ENCODE measurements at regions not wholly inside any gene's neighbourhood (a gene's known extent, or its start where the extent isn't known, plus 50 kb on each side); places are given as distances from the start of the nearest gene placed in this dataset.
A peak's percentile ranks its signal among the peaks of the same experiment; 100 is the strongest.

- Histone ChIP-seq H3K4me3 (ENCODE audit: low read length in 2 of 2) (no peak overlapping the region), H3K4me1 (ENCODE audit: control insufficient read depth in 2 of 2, insufficient read depth in 1 of 2, low read depth in 1 of 2, low read length in 2 of 2) (peaks cover 0 to 2% of the 10 kb centered on the region in 2 donors), H4K91ac (ENCODE audit: low read depth, low read length, poor library complexity) (no peak overlapping the region), H3K18ac (ENCODE audit: low read length) (no peak overlapping the region), H2BK15ac (ENCODE audit: low read length) (no peak overlapping the region), H3K27me3 (ENCODE audit: control insufficient read depth in 3 of 3, insufficient read depth in 3 of 3, low read depth in 1 of 3, low read length in 3 of 3) (peaks cover 0 to 2% (median 0%) of the 10 kb centered on the region in 3 experiments), H3K9me3 (replicated peaks in 1 of 2; ENCODE audit: control insufficient read depth in 2 of 2, insufficient read depth in 1 of 2, low read depth in 1 of 2, low read length in 2 of 2) (peaks cover 0 to 4% of the 10 kb centered on the region in 2 donors), H2AK5ac (ENCODE audit: low read depth, low read length) (no peak overlapping the region), H4K8ac (ENCODE audit: low read depth, low read length) (no peak overlapping the region), H3K9ac (ENCODE audit: low read depth, low read length, poor library complexity) (no peak overlapping the region), H3K4ac (ENCODE audit: low read length) (no peak overlapping the region), H3K79me1 (ENCODE audit: low read depth, low read length) (no peaks in the 10 kb centered on the region), H2BK12ac (ENCODE audit: low read length) (no peak overlapping the region), H3K36me3 (replicated peaks in 1 of 2; ENCODE audit: control insufficient read depth in 2 of 2, insufficient read depth in 2 of 2, low read length in 2 of 2) (peaks cover 0 to 2% of the 10 kb centered on the region in 2 donors), H3K27ac (replicated peaks; ENCODE audit: low read length) (no peak overlapping the region), H3K14ac (ENCODE audit: low read length) (peak overlapping the region; percentile 38), H3K23ac (ENCODE audit: low read depth, low read length, poor library complexity) (no peak overlapping the region), H2BK120ac (ENCODE audit: low read depth, low read length) (no peak overlapping the region), H3K4me2 (ENCODE audit: insufficient read depth, low read length, poor library complexity, severe bottlenecking) (no peak overlapping the region), H2AFZ (ENCODE audit: low read length) (no peak overlapping the region), H2BK5ac (ENCODE audit: low read length) (no peak overlapping the region)
- WGBS, 2 donors (ENCODE audit: extremely low coverage in 2 of 2, insufficient read length in 2 of 2, insufficient replicate concordance in 1 of 2) = no CpG with 5 or more reads among the region's 6 CpGs
- DNase-seq (ENCODE audit: low spot score) = no peak
Measured at GRCh38 chr10:2494399-2494798, 572.9 kb upstream of the PFKP start.

- Histone ChIP-seq H2AFZ (ENCODE audit: low read length) (no peak overlapping the region), H4K91ac (ENCODE audit: low read depth, low read length, poor library complexity) (no peak overlapping the region), H3K36me3 (replicated peaks in 1 of 2; ENCODE audit: control insufficient read depth in 2 of 2, insufficient read depth in 2 of 2, low read length in 2 of 2) (peaks cover 0 to 2% of the 10 kb centered on the region in 2 donors), H2BK12ac (ENCODE audit: low read length) (no peak overlapping the region), H3K9me3 (replicated peaks in 1 of 2; ENCODE audit: control insufficient read depth in 2 of 2, insufficient read depth in 1 of 2, low read depth in 1 of 2, low read length in 2 of 2) (peaks cover 0 to 3% of the 10 kb centered on the region in 2 donors), H2AK5ac (ENCODE audit: low read depth, low read length) (no peak overlapping the region), H3K79me1 (ENCODE audit: low read depth, low read length) (no peaks in the 10 kb centered on the region), H3K14ac (ENCODE audit: low read length) (no peak overlapping the region), H3K4me2 (ENCODE audit: insufficient read depth, low read length, poor library complexity, severe bottlenecking) (no peak overlapping the region), H3K4me1 (ENCODE audit: control insufficient read depth in 2 of 2, insufficient read depth in 1 of 2, low read depth in 1 of 2, low read length in 2 of 2) (peaks cover 0 to 2% of the 10 kb centered on the region in 2 donors), H4K8ac (ENCODE audit: low read depth, low read length) (no peak overlapping the region), H3K4me3 (ENCODE audit: low read length in 2 of 2) (no peak overlapping the region), H2BK15ac (ENCODE audit: low read length) (no peak overlapping the region), H3K18ac (ENCODE audit: low read length) (no peak overlapping the region), H3K4ac (ENCODE audit: low read length) (no peak overlapping the region), H2BK5ac (ENCODE audit: low read length) (no peak overlapping the region), H3K27me3 (ENCODE audit: control insufficient read depth in 3 of 3, insufficient read depth in 3 of 3, low read depth in 1 of 3, low read length in 3 of 3) (peaks cover 0 to 2% (median 0%) of the 10 kb centered on the region in 3 experiments), H2BK120ac (ENCODE audit: low read depth, low read length) (no peak overlapping the region), H3K27ac (replicated peaks; ENCODE audit: low read length) (no peak overlapping the region), H3K23ac (ENCODE audit: low read depth, low read length, poor library complexity) (no peak overlapping the region), H3K9ac (ENCODE audit: low read depth, low read length, poor library complexity) (no peak overlapping the region)
- DNase-seq (ENCODE audit: low spot score) = no peak
- no CpG with 5 or more reads among the region's 10 CpGs for WGBS, 2 donors (ENCODE audit: extremely low coverage in 2 of 2, insufficient read length in 2 of 2, insufficient replicate concordance in 1 of 2)
Measured at GRCh38 chr10:2488446-2489005, 578.8 kb upstream of the PFKP start.

DNA sequence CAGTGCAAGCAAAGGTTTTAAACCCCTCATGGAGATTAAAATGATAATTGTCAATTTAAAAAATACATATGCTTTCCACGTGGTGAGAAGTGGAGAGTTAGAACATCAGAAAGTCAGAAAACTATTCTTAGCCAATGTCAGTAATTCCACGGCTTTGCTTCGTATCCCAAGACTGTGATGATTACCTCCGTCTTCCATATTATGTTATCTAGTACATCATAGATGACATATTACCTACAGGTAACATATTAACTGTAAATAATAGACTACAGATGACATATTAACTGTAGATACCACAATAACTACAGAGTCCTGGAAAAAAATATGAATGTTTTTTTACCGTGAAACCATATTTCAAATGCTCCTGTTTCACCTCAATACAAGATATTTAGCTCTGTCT is 579.4 kb upstream of the PFKP start:
- H2BK5ac ChIP-seq (ENCODE audit: low read length) = no peak overlapping the region
- H2BK12ac ChIP-seq (ENCODE audit: low read length) = no peak overlapping the region
- no peak overlapping the region for H3K27ac ChIP-seq (replicated peaks; ENCODE audit: low read length)
- DNase-seq (ENCODE audit: low spot score) = no peak
- H3K18ac ChIP-seq (ENCODE audit: low read length) = no peak overlapping the region
- H4K91ac ChIP-seq (ENCODE audit: low read depth, low read length, poor library complexity) = no peak overlapping the region
- H3K14ac ChIP-seq (ENCODE audit: low read length) = no peak overlapping the region
- H2BK15ac ChIP-seq (ENCODE audit: low read length) = no peak overlapping the region
- no peak overlapping the region for H4K8ac ChIP-seq (ENCODE audit: low read depth, low read length)
- H3K23ac ChIP-seq (ENCODE audit: low read depth, low read length, poor library complexity) = no peak overlapping the region
- no CpG with 5 or more reads among the region's 5 CpGs for WGBS, 2 donors (ENCODE audit: extremely low coverage in 2 of 2, insufficient read length in 2 of 2, insufficient replicate concordance in 1 of 2)
- no peak overlapping the region for H2AK5ac ChIP-seq (ENCODE audit: low read depth, low read length)
- H3K4me2 ChIP-seq (ENCODE audit: insufficient read depth, low read length, poor library complexity, severe bottlenecking) = no peak overlapping the region
- peaks cover 0 to 2% of the 10 kb centered on the region in 2 donors for H3K36me3 ChIP-seq (replicated peaks in 1 of 2; ENCODE audit: control insufficient read depth in 2 of 2, insufficient read depth in 2 of 2, low read length in 2 of 2)
- peaks cover 0 to 3% of the 10 kb centered on the region in 2 donors for H3K9me3 ChIP-seq (replicated peaks in 1 of 2; ENCODE audit: control insufficient read depth in 2 of 2, insufficient read depth in 1 of 2, low read depth in 1 of 2, low read length in 2 of 2)
- H2AFZ ChIP-seq (ENCODE audit: low read length) = no peak overlapping the region
- no peak overlapping the region for H3K9ac ChIP-seq (ENCODE audit: low read depth, low read length, poor library complexity)
- peaks cover 0 to 2% of the 10 kb centered on the region in 2 donors for H3K4me1 ChIP-seq (ENCODE audit: control insufficient read depth in 2 of 2, insufficient read depth in 1 of 2, low read depth in 1 of 2, low read length in 2 of 2)
- no peak overlapping the region for H3K4ac ChIP-seq (ENCODE audit: low read length)
- no peaks in the 10 kb centered on the region for H3K79me1 ChIP-seq (ENCODE audit: low read depth, low read length)
- peaks cover 0 to 2% (median 0%) of the 10 kb centered on the region in 3 experiments for H3K27me3 ChIP-seq (ENCODE audit: control insufficient read depth in 3 of 3, insufficient read depth in 3 of 3, low read depth in 1 of 3, low read length in 3 of 3)
- no peak overlapping the region for H3K4me3 ChIP-seq (ENCODE audit: low read length in 2 of 2)
- H2BK120ac ChIP-seq (ENCODE audit: low read depth, low read length) = no peak overlapping the region

- H3K9ac ChIP-seq (ENCODE audit: low read depth, low read length, poor library complexity) = no peak overlapping the region
- no peak overlapping the region for H3K23ac ChIP-seq (ENCODE audit: low read depth, low read length, poor library complexity)
- H2BK5ac ChIP-seq (ENCODE audit: low read length) = no peak overlapping the region
- no peaks in the 10 kb centered on the region for H3K79me1 ChIP-seq (ENCODE audit: low read depth, low read length)
- no peak overlapping the region for H3K14ac ChIP-seq (ENCODE audit: low read length)
- H3K27ac ChIP-seq (replicated peaks; ENCODE audit: low read length) = no peak overlapping the region
- H3K18ac ChIP-seq (ENCODE audit: low read length) = no peak overlapping the region
- H3K4me2 ChIP-seq (ENCODE audit: insufficient read depth, low read length, poor library complexity, severe bottlenecking) = no peak overlapping the region
- peaks cover 2 to 7% of the 10 kb centered on the region in 2 donors for H3K4me1 ChIP-seq (ENCODE audit: control insufficient read depth in 2 of 2, insufficient read depth in 1 of 2, low read depth in 1 of 2, low read length in 2 of 2)
- no peak overlapping the region for H4K8ac ChIP-seq (ENCODE audit: low read depth, low read length)
- no peaks in the 10 kb centered on the region for H3K36me3 ChIP-seq (replicated peaks in 1 of 2; ENCODE audit: control insufficient read depth in 2 of 2, insufficient read depth in 2 of 2, low read length in 2 of 2)
- peaks cover 0 to 5% of the 10 kb centered on the region in 2 donors for H3K9me3 ChIP-seq (replicated peaks in 1 of 2; ENCODE audit: control insufficient read depth in 2 of 2, insufficient read depth in 1 of 2, low read depth in 1 of 2, low read length in 2 of 2)
- WGBS, 2 donors (ENCODE audit: extremely low coverage in 2 of 2, insufficient read length in 2 of 2, insufficient replicate concordance in 1 of 2) = no CpG with 5 or more reads among the region's 2 CpGs
- H3K4me3 ChIP-seq (ENCODE audit: low read length in 2 of 2) = no peak overlapping the region
- no peak overlapping the region for H2BK120ac ChIP-seq (ENCODE audit: low read depth, low read length)
- no peak overlapping the region for H2AFZ ChIP-seq (ENCODE audit: low read length)
- H3K4ac ChIP-seq (ENCODE audit: low read length) = no peak overlapping the region
- no peaks in the 10 kb centered on the region for H3K27me3 ChIP-seq (ENCODE audit: control insufficient read depth in 3 of 3, insufficient read depth in 3 of 3, low read depth in 1 of 3, low read length in 3 of 3)
- no peak for DNase-seq (ENCODE audit: low spot score)
- H4K91ac ChIP-seq (ENCODE audit: low read depth, low read length, poor library complexity) = no peak overlapping the region
- H2BK15ac ChIP-seq (ENCODE audit: low read length) = no peak overlapping the region
- no peak overlapping the region for H2AK5ac ChIP-seq (ENCODE audit: low read depth, low read length)
- H2BK12ac ChIP-seq (ENCODE audit: low read length) = no peak overlapping the region
Measured at GRCh38 chr10:2478656-2479055, 588.7 kb upstream of the PFKP start.
